GM23338 (cell line): ENCODE measurements at regions not wholly inside any gene's neighbourhood (a gene's known extent, or its start where the extent isn't known, plus 50 kb on each side); places are given as distances from the start of the nearest gene placed in this dataset.
A peak's percentile ranks its signal among the peaks of the same experiment; 100 is the strongest.

Experiments used
- ATAC-seq: fragments of 200-7000 bp; cut with Tn5 transposase; 3 replicates; pipeline ENCODE4 v1.9.1; 2020
- DNase-seq: peaks from one replicate; pipeline ENCODE4 v3.0.0-alpha.2; 2015; ENCODE audit warnings: low spot score
- H2AFZ ChIP-seq: fragments of 200-600 bp; sonication (generic); 2 replicates; pipeline ENCODE4 v1.8.0; 2016; ENCODE audit warnings: antibody characterized with exemption, mild to moderate bottlenecking, moderate library complexity
- H3F3A ChIP-seq: fragments of 200-600 bp; sonication (generic); replicated peaks from 2 replicates; pipeline ENCODE4 v1.8.0; 2017; ENCODE audit warnings: antibody characterized with exemption, mixed run types, low read depth
- H3K27ac ChIP-seq: fragments of 200-600 bp; sonication (generic); 2 replicates; pipeline ENCODE4 v1.6.1; 2016; ENCODE audit warnings: low read depth
- H3K27me3 ChIP-seq: fragments of 200-600 bp; sonication (generic); 2 replicates; pipeline ENCODE4 v1.8.0; 2016; ENCODE audit warnings: mild to moderate bottlenecking, mixed run types, moderate library complexity; ENCODE audit not compliant: insufficient read depth
- H3K36me3 ChIP-seq: fragments of 200-600 bp; sonication (generic); 2 replicates; pipeline ENCODE4 v1.8.0; 2016; ENCODE audit warnings: mild to moderate bottlenecking; ENCODE audit not compliant: insufficient read depth
- H3K4me1 ChIP-seq: fragments of 200-600 bp; sonication (generic); 2 replicates; pipeline ENCODE4 v1.8.0; 2016; ENCODE audit warnings: mild to moderate bottlenecking, moderate library complexity; ENCODE audit not compliant: insufficient read depth
- H3K4me2 ChIP-seq: fragments of 200-600 bp; sonication (generic); 2 replicates; pipeline ENCODE4 v1.7.1; 2017; ENCODE audit warnings: mixed run types
- H3K4me3 ChIP-seq: fragments of 200-600 bp; sonication (generic); 2 replicates; pipeline ENCODE4 v1.6.1; 2016; ENCODE audit warnings: mixed run types
- H3K79me2 ChIP-seq: fragments of 200-600 bp; sonication (generic); replicated peaks from 2 replicates; pipeline ENCODE4 v1.8.0; 2017; ENCODE audit warnings: mild to moderate bottlenecking; ENCODE audit not compliant: insufficient read depth
- H3K9me2 ChIP-seq: fragments of 200-600 bp; sonication (generic); 2 replicates; pipeline ENCODE4 v1.8.0; 2017; ENCODE audit not compliant: insufficient read depth
- H4K20me1 ChIP-seq: fragments of 200-600 bp; sonication (generic); replicated peaks from 2 replicates; pipeline ENCODE4 v1.8.0; 2017; ENCODE audit warnings: mild to moderate bottlenecking; ENCODE audit not compliant: insufficient read depth
- H3K27ac Mint-ChIP-seq: 2 replicates; pipeline ENCODE4 v1.8.0; 2020; ENCODE audit warnings: inconsistent platforms, mild to moderate bottlenecking, moderate library complexity, mixed read lengths
- H3K27me3 Mint-ChIP-seq: 3 replicates; pipeline ENCODE4 v1.8.0; 2022; ENCODE audit warnings: low read depth, mild to moderate bottlenecking, moderate library complexity, mixed read lengths, inconsistent platforms; ENCODE audit not compliant: insufficient read depth, poor library complexity
- H3K36me3 Mint-ChIP-seq: 3 replicates; pipeline ENCODE4 v1.8.0; 2021; ENCODE audit warnings: low read depth, mild to moderate bottlenecking, inconsistent platforms, moderate library complexity, mixed read lengths
- H3K4me1 Mint-ChIP-seq: 3 replicates; pipeline ENCODE4 v1.8.0; 2020; ENCODE audit warnings: mild to moderate bottlenecking, inconsistent platforms, mixed read lengths
- H3K4me3 Mint-ChIP-seq: 3 replicates; pipeline ENCODE4 v1.8.0; 2021; ENCODE audit warnings: moderate library complexity, mild to moderate bottlenecking, inconsistent platforms, mixed read lengths
- H3K9me3 Mint-ChIP-seq: 3 replicates; pipeline ENCODE4 v1.8.0; 2020; ENCODE audit warnings: moderate library complexity, mild to moderate bottlenecking, inconsistent platforms, mixed read lengths
- CREB1 ChIP-seq: fragments of 250-450 bp; sonication (Bioruptor Pico); IDR thresholded peaks from 2 replicates; pipeline ENCODE4 v1.5.0; 2020; ENCODE audit warnings: low read depth, mild to moderate bottlenecking, moderate library complexity
- CTCF ChIP-seq, 2 experiments: fragments of 200-600 bp in 1 of 2; sonication (generic) in 1 of 2; conservative IDR thresholded peaks; 2 replicates each; pipeline versions ENCODE4 v1.5.1 to v1.6.1; 2016 to 2017; ENCODE audit warnings: antibody characterized with exemption in 2 of 2, low read depth in 2 of 2, mild to moderate bottlenecking in 2 of 2, moderate library complexity in 1 of 2
- ETS1 ChIP-seq: IDR thresholded peaks from 2 replicates; pipeline ENCODE4 v1.6.1; 2016; ENCODE audit warnings: antibody characterized with exemption
- EZH2 ChIP-seq: fragments of 200-600 bp; sonication (generic); IDR thresholded peaks from one replicate; pipeline ENCODE4 v1.8.0; 2017; ENCODE audit warnings: antibody characterized with exemption, mild to moderate bottlenecking, low read depth; ENCODE audit not compliant: unreplicated experiment
- EZH2phosphoT487 ChIP-seq: fragments of 200-600 bp; sonication (generic); IDR thresholded peaks from one replicate; pipeline ENCODE4 v1.8.1; 2018; ENCODE audit warnings: antibody characterized with exemption; ENCODE audit not compliant: unreplicated experiment
- JUNB ChIP-seq: IDR thresholded peaks from one replicate; pipeline ENCODE4 v1.6.1; 2016; ENCODE audit warnings: antibody characterized with exemption; ENCODE audit not compliant: unreplicated experiment
- NANOG ChIP-seq: IDR thresholded peaks from 2 replicates; pipeline ENCODE4 v1.6.1; 2016; ENCODE audit warnings: antibody characterized with exemption, borderline replicate concordance
- POLR2AphosphoS5 ChIP-seq: IDR thresholded peaks from 2 replicates; pipeline ENCODE4 v1.6.1; 2016; ENCODE audit warnings: antibody characterized with exemption, low read depth
- REST ChIP-seq: IDR thresholded peaks from one replicate; pipeline ENCODE4 v1.6.1; 2018; ENCODE audit warnings: antibody characterized with exemption; ENCODE audit not compliant: unreplicated experiment
- STAT1 ChIP-seq: IDR thresholded peaks from one replicate; pipeline ENCODE4 v1.6.1; 2016; ENCODE audit warnings: antibody characterized with exemption; ENCODE audit not compliant: unreplicated experiment
- ZNF114 ChIP-seq: fragments of 250-450 bp; sonication (Bioruptor Pico); IDR thresholded peaks from 2 replicates; pipeline ENCODE4 v1.5.0; 2020; ENCODE audit warnings: mild to moderate bottlenecking, moderate library complexity
- ZNF331 ChIP-seq: fragments of 250-450 bp; sonication (Bioruptor Pico); IDR thresholded peaks from 2 replicates; pipeline ENCODE4 v1.5.0; 2020; ENCODE audit warnings: low read depth, mild to moderate bottlenecking, moderate library complexity
- ZNF462 ChIP-seq: fragments of 250-450 bp; sonication (Bioruptor Pico); IDR thresholded peaks from 2 replicates; pipeline ENCODE4 v1.5.0; 2020; ENCODE audit warnings: mild to moderate bottlenecking, moderate library complexity

DNA sequence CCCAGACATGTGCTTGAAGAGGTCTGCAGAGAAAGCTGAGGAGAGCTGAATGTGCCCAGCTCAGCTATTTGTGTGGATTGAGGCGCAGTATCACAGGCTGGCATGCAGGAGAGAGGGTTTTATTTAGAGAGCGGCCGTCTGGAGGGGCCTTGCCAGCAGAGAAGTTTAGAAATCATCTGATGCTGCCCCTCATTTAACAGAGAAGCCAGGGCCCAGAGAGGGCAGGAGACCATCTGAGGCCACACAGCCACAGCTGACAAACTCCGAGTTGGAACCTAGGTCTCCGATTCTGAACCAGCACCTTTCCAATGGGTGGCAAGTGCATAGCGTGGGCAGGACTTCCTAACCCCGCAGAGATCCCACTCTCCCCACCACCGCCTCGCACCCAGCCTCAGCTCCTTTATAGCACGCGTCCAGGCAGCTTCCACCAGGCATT is 101.0 kb downstream of the LSM3 start:
- ATAC-seq, result no peak

More for the DNA sequence above, 101.0 kb downstream of the LSM3 start:
- DNase-seq, result no peak
- H2AFZ ChIP-seq, result peak overlapping the region; percentile 84; the same call in 1 of the 2 replicates
- peaks cover 24% of the 10 kb centered on the region for H3K27me3 Mint-ChIP-seq
- H3K4me2 ChIP-seq, result no peak overlapping the region
- peaks cover 16% of the 10 kb centered on the region; the same call in 1 of the 2 replicates for H3K4me1 ChIP-seq
- H3K27me3 ChIP-seq, result no peaks in the 10 kb centered on the region
- H3K36me3 Mint-ChIP-seq, result no peaks in the 10 kb centered on the region; the same call in 2 of the 3 replicates
- H3K9me2 ChIP-seq, result no peaks in the 10 kb centered on the region
- H3K4me3 ChIP-seq, result 0 out of 2 replicates have a peak overlapping the region, but pooled peaks have one; percentile 13
- H3K27ac Mint-ChIP-seq, result no peak overlapping the region; the same call in 1 of the 2 replicates
- no peak overlapping the region for H3K4me3 Mint-ChIP-seq
- H3K9me3 Mint-ChIP-seq, result no peaks in the 10 kb centered on the region; the same call in 2 of the 3 replicates
- peaks cover 35% of the 10 kb centered on the region for H3K4me1 Mint-ChIP-seq
- no peak overlapping the region for H3K27ac ChIP-seq
- H3K36me3 ChIP-seq, result no peaks in the 10 kb centered on the region
- no peaks in the 10 kb centered on the region for H3K79me2 ChIP-seq
- no peaks in the 10 kb centered on the region for H4K20me1 ChIP-seq
- TF ChIP-seq ZNF114 (CRISPR knock-in tag) (no peak), ZNF331 (CRISPR knock-in tag) (no peak), ETS1 (no peak), POLR2AphosphoS5 (no peak), EZH2phosphoT487 (no peak), EZH2 (no peak), NANOG (no peak), ZNF462 (CRISPR knock-in tag) (no peak), STAT1 (no peak), CREB1 (no peak), JUNB (no peak), CTCF (conservative IDR thresholded peaks at IDR 0.05; ENCODE audit: low read depth in 2 of 2) (no peak), REST (no peak)
- 0 out of 2 replicates have a peak, but pooled peaks cover 6% of the 10 kb centered on the region for H3F3A ChIP-seq
